ENCODE measurements at regions not wholly inside any gene's neighbourhood (a gene's known extent, or its start where the extent isn't known, plus 50 kb on each side); places are given as distances from the start of the nearest gene placed in this dataset.

- Mint-ChIP-seq H3K9me3 (ENCODE audit: low read depth) (no peaks in the 10 kb centered on the region), H3K27me3 (no peaks in the 10 kb centered on the region), H3K27ac (no peak overlapping the region), H3K4me3 (ENCODE audit: low read depth) (no peak overlapping the region), H3K36me3 (ENCODE audit: insufficient read depth) (no peaks in the 10 kb centered on the region), H3K4me1 (ENCODE audit: low read depth) (no peaks in the 10 kb centered on the region)
- no peak for TF ChIP-seq CTCF (IDR thresholded peaks at IDR 0.05; ENCODE audit: unreplicated experiment)
- DNase-seq (ENCODE audit: low spot score, unreplicated experiment) = no peak
Measured at GRCh38 chr4:11182586-11183355, 245.9 kb downstream of the HS3ST1 start.

- TF ChIP-seq CTCF (IDR thresholded peaks at IDR 0.05; ENCODE audit: unreplicated experiment) = no peak
- Mint-ChIP-seq H3K36me3 (ENCODE audit: insufficient read depth) (no peaks in the 10 kb centered on the region), H3K9me3 (ENCODE audit: low read depth) (no peaks in the 10 kb centered on the region), H3K4me1 (ENCODE audit: low read depth) (no peaks in the 10 kb centered on the region), H3K4me3 (ENCODE audit: low read depth) (no peak overlapping the region), H3K27ac (no peak overlapping the region), H3K27me3 (no peaks in the 10 kb centered on the region)
- no peak for DNase-seq (ENCODE audit: low spot score, unreplicated experiment)
Measured at GRCh38 chr4:11182031-11182430, 246.7 kb downstream of the HS3ST1 start.

- H3K36me3 Mint-ChIP-seq (ENCODE audit: insufficient read depth) = no peaks in the 10 kb centered on the region
- H3K4me3 Mint-ChIP-seq (ENCODE audit: low read depth) = no peak overlapping the region
- no peak overlapping the region for H3K27ac Mint-ChIP-seq
- DNase-seq (ENCODE audit: low spot score, unreplicated experiment) = no peak
- TF ChIP-seq CTCF (IDR thresholded peaks at IDR 0.05; ENCODE audit: unreplicated experiment) = no peak
- H3K9me3 Mint-ChIP-seq (ENCODE audit: low read depth) = no peaks in the 10 kb centered on the region
- H3K27me3 Mint-ChIP-seq = no peaks in the 10 kb centered on the region
- H3K4me1 Mint-ChIP-seq (ENCODE audit: low read depth) = no peaks in the 10 kb centered on the region
Measured at GRCh38 chr4:11179796-11180195, 248.9 kb downstream of the HS3ST1 start.

- no peak overlapping the region for H3K27ac Mint-ChIP-seq
- DNase-seq (ENCODE audit: low spot score, unreplicated experiment) = no peak
- no peak for TF ChIP-seq CTCF (IDR thresholded peaks at IDR 0.05; ENCODE audit: unreplicated experiment)
- no peaks in the 10 kb centered on the region for H3K9me3 Mint-ChIP-seq (ENCODE audit: low read depth)
- no peaks in the 10 kb centered on the region for H3K4me1 Mint-ChIP-seq (ENCODE audit: low read depth)
- no peak overlapping the region for H3K4me3 Mint-ChIP-seq (ENCODE audit: low read depth)
- H3K36me3 Mint-ChIP-seq (ENCODE audit: insufficient read depth) = no peaks in the 10 kb centered on the region
- no peaks in the 10 kb centered on the region for H3K27me3 Mint-ChIP-seq
Measured at GRCh38 chr4:11178433-11178832, 250.3 kb downstream of the HS3ST1 start.

GRCh38 chr4:11175374-11175773, 253.3 kb downstream of the HS3ST1 start:
- TF ChIP-seq CTCF (IDR thresholded peaks at IDR 0.05; ENCODE audit: unreplicated experiment) = no peak
- no peak overlapping the region for H3K4me3 Mint-ChIP-seq (ENCODE audit: low read depth)
- H3K27me3 Mint-ChIP-seq = no peaks in the 10 kb centered on the region
- no peaks in the 10 kb centered on the region for H3K9me3 Mint-ChIP-seq (ENCODE audit: low read depth)
- no peak for DNase-seq (ENCODE audit: low spot score, unreplicated experiment)
- H3K4me1 Mint-ChIP-seq (ENCODE audit: low read depth) = no peaks in the 10 kb centered on the region
- no peaks in the 10 kb centered on the region for H3K36me3 Mint-ChIP-seq (ENCODE audit: insufficient read depth)
- H3K27ac Mint-ChIP-seq = no peak overlapping the region

All from progenitor cell of endocrine pancreas (in vitro differentiated cells).